Right atrium auricular region (tissue), 2 donors: ENCODE measurements at regions not wholly inside any gene's neighbourhood (a gene's known extent, or its start where the extent isn't known, plus 50 kb on each side); places are given as distances from the start of the nearest gene placed in this dataset.

Source experiments
- DNase-seq: peaks from one replicate; pipeline ENCODE4 v3.0.0-alpha.2; 2019; ENCODE audit warnings: low spot score
- H3K27ac ChIP-seq, 2 donors: fragments of 200-600 bp; sonication (generic); 1 replicate in 1 of 2; 2 replicates in 1 of 2; pipeline ENCODE4 v1.5.1; 2016 to 2019
- H3K27me3 ChIP-seq, 2 donors: fragments of 200-600 bp; sonication (generic); one replicate each; pipeline versions ENCODE4 v1.5.1 to v1.6.0; 2017 to 2019
- H3K36me3 ChIP-seq: fragments of 200-600 bp; sonication (generic); one replicate; pipeline ENCODE4 v1.5.1; 2016
- H3K4me1 ChIP-seq, 2 donors: fragments of 200-600 bp; sonication (generic); one replicate each; pipeline versions ENCODE4 v1.5.1 to v1.6.0; 2017 to 2019
- H3K4me3 ChIP-seq, 2 donors: fragments of 200-600 bp; sonication (generic); 1 replicate in 1 of 2; 2 replicates in 1 of 2; pipeline ENCODE4 v1.5.1; 2017 to 2019; ENCODE audit warnings: mild to moderate bottlenecking in 1 of 2, moderate library complexity in 1 of 2
- H3K9me3 ChIP-seq, 2 donors: fragments of 200-600 bp; sonication (generic); one replicate each; pipeline ENCODE4 v1.5.1; 2019
- TF ChIP-seq, protein P1 (sequence below), 2 donors: fragments of 200-600 bp; sonication (generic); IDR thresholded peaks; one replicate each; pipeline ENCODE4 v1.5.1; 2019; ENCODE audit warnings: antibody characterized with exemption in 2 of 2

- no peaks in the 10 kb centered on the region for H3K36me3 ChIP-seq
- TF ChIP-seq, protein P1, sequence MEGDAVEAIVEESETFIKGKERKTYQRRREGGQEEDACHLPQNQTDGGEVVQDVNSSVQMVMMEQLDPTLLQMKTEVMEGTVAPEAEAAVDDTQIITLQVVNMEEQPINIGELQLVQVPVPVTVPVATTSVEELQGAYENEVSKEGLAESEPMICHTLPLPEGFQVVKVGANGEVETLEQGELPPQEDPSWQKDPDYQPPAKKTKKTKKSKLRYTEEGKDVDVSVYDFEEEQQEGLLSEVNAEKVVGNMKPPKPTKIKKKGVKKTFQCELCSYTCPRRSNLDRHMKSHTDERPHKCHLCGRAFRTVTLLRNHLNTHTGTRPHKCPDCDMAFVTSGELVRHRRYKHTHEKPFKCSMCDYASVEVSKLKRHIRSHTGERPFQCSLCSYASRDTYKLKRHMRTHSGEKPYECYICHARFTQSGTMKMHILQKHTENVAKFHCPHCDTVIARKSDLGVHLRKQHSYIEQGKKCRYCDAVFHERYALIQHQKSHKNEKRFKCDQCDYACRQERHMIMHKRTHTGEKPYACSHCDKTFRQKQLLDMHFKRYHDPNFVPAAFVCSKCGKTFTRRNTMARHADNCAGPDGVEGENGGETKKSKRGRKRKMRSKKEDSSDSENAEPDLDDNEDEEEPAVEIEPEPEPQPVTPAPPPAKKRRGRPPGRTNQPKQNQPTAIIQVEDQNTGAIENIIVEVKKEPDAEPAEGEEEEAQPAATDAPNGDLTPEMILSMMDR (IDR thresholded peaks at IDR 0.05): no peak
- H3K27me3 ChIP-seq: no peaks in the 10 kb centered on the region
- DNase-seq: no peak
- no peak overlapping the region for H3K4me3 ChIP-seq
- no peaks in the 10 kb centered on the region for H3K4me1 ChIP-seq
- H3K9me3 ChIP-seq: no peaks in the 10 kb centered on the region
- no peak overlapping the region for H3K27ac ChIP-seq
Measured at GRCh38 chr18:38221476-38222100, 656.0 kb upstream of the CELF4 start.

GRCh38 chr18:38198956-38199355 lies 633.4 kb upstream of the CELF4 start:
- H3K4me3 ChIP-seq: no peak overlapping the region
- H3K4me1 ChIP-seq: no peaks in the 10 kb centered on the region
- no peak overlapping the region for H3K27ac ChIP-seq
- TF ChIP-seq, protein P1 (IDR thresholded peaks at IDR 0.05): no peak
- H3K27me3 ChIP-seq: no peaks in the 10 kb centered on the region
- H3K36me3 ChIP-seq: no peaks in the 10 kb centered on the region
- no peaks in the 10 kb centered on the region for H3K9me3 ChIP-seq
- DNase-seq: no peak

DNA sequence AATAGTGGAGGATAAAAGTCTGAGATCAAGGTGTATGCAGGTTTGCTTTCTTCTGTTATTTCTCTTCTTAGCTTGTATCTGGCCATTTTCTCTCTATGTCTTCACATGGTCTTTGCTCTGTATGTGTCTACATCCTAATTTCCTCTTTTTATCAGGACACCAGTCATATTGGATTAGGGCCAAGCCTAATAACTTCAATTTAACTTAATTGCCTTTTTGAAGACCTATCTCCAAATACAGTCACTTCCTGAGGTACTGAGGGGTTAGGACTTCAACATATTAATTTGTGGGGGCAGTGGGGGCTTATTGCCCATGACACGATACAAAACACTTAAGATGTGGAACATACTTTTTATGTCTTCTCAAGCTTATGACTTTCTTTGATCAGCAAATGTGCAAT lies 632.9 kb upstream of the CELF4 start:
- H3K4me1 ChIP-seq: no peaks in the 10 kb centered on the region
- no peak for DNase-seq
- H3K27me3 ChIP-seq: no peaks in the 10 kb centered on the region
- TF ChIP-seq, protein P1 (IDR thresholded peaks at IDR 0.05): no peak
- H3K9me3 ChIP-seq: no peaks in the 10 kb centered on the region
- no peak overlapping the region for H3K4me3 ChIP-seq
- no peaks in the 10 kb centered on the region for H3K36me3 ChIP-seq
- H3K27ac ChIP-seq: no peak overlapping the region

DNA sequence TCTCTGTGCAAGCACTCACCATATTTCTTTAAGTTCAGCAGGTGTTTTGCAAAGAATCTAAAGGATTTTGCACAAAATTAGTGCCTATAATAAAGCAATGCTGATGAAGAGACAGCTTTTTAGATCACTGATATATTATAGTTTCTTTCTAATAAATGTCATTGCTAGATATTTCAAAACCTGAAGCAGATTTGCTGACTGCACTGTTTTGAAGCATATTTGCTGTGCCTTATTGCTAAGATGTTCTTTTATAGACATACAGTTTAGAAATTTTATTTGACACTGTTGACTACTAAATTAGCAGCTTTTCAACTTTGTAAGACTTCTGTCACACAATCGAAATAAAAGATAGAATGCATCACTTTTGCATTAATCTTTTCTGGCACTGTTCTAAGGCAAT lies 620.9 kb upstream of the CELF4 start:
- TF ChIP-seq, protein P1 (IDR thresholded peaks at IDR 0.05): no peak

GRCh38 chr18:38174594-38174993 lies 609.0 kb upstream of the CELF4 start:
- Histone ChIP-seq H3K27ac (no peak overlapping the region), H3K36me3 (no peaks in the 10 kb centered on the region), H3K27me3 (no peaks in the 10 kb centered on the region), H3K9me3 (no peaks in the 10 kb centered on the region), H3K4me1 (no peaks in the 10 kb centered on the region), H3K4me3 (no peak overlapping the region)
- TF ChIP-seq, protein P1 (IDR thresholded peaks at IDR 0.05): no peak
- DNase-seq: no peak

More for the DNA sequence above, 620.9 kb upstream of the CELF4 start:
- Histone ChIP-seq H3K4me3 (no peak overlapping the region), H3K9me3 (peaks cover 0 to 14% of the 10 kb centered on the region in 2 donors), H3K36me3 (no peaks in the 10 kb centered on the region), H3K27me3 (no peaks in the 10 kb centered on the region), H3K27ac (no peak overlapping the region), H3K4me1 (no peaks in the 10 kb centered on the region)
- DNase-seq: no peak

DNA sequence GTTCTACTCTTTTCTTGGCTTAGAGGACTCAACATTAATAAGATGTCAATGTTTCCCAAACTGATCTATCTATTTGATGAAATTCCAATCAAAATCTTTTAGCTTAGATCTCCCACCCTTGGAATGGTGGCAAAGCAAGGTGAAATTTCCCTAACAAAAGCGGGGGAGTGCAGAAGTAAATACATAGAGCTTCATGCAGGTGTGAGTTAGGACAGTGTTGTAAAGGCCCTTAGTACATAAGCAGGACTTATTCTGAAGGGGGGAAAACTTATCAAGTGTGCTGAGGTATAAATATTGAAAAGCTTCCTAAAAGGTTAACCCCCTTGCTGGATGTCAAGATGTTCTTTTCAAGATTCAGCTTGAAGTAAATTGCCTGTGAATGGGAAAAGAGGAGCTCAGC lies 608.6 kb upstream of the CELF4 start:
- Histone ChIP-seq H3K9me3 (no peaks in the 10 kb centered on the region), H3K36me3 (no peaks in the 10 kb centered on the region), H3K4me3 (no peak overlapping the region), H3K27ac (no peak overlapping the region), H3K4me1 (no peaks in the 10 kb centered on the region), H3K27me3 (no peaks in the 10 kb centered on the region)
- DNase-seq: no peak
- TF ChIP-seq, protein P1 (IDR thresholded peaks at IDR 0.05): no peak
